ENCODE measurements at regions not wholly inside any gene's neighbourhood (a gene's known extent, or its start where the extent isn't known, plus 50 kb on each side); places are given as distances from the start of the nearest gene placed in this dataset.
"Not testable (repeated sequence)": the region's sequence is repeated elsewhere in the genome, so short reads cannot be mapped to it uniquely, and the experiment has no call there.

DNA sequence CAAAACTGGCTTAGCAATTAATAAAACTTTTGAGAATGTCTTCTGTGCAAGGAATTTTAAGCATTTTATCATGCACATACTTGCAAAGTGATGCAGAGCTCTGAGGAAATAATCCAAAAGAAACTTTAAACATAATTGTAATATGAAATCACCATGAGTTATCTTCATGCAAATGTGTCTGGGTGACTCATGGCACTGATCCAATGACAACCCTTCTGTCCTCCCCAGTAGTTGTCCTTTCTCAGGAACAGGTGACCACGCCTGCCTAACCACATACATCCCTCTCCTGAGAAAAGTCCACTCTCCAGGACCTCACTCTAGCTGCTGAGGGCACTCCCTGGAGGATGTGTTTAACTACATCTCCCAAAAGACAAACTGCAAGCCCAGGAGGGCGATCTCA lies 530.6 kb upstream of the IL12A start:
- no peak for DNase-seq (ENCODE audit: low read depth)

GRCh38 chr3:159458982-159459381 lies 529.7 kb upstream of the IL12A start:
- DNase-seq (ENCODE audit: low read depth): no peak

GRCh38 chr3:159472611-159473010 lies 516.0 kb upstream of the IL12A start:
- no peak for DNase-seq (ENCODE audit: low read depth)

DNA sequence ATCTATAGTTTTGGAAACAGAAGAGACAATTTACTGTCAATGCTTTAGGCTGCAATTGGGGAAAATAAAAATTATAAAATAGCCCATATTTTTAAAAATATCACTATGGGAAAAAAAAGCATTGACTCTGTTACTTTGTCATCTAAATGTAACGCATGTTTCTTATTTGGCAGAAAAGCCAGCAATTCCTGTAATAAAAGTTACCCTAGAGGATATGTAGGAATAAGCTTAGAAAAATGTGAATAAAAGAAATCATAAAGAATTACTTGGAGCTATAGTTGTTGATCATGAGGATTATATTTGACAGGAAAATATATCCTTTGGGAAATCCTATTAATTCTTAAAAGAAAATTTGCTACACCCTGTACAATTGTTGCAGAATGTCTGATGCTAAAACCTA lies 515.4 kb upstream of the IL12A start:
- DNase-seq (ENCODE audit: low read depth): no peak

DNA sequence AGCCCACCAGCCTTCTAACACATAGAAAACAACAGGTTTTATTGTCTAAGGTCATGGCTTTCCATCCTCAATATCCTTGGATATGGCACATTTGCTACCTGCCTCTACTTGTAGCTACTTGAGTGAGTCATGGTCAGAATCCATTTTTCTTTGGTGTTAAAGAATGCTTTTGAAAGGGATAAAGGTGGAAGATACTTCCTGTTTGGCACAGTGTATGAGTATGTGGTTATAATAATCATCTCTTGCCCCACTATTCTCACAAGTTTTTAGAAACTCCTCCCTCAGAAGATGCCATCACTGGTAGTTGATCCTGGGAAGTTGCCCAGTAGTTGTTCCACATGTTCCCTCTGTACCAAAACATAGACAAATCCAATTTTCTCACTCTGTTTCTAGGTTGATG lies 508.6 kb upstream of the IL12A start:
- no peak for DNase-seq (ENCODE audit: low read depth)

DNA sequence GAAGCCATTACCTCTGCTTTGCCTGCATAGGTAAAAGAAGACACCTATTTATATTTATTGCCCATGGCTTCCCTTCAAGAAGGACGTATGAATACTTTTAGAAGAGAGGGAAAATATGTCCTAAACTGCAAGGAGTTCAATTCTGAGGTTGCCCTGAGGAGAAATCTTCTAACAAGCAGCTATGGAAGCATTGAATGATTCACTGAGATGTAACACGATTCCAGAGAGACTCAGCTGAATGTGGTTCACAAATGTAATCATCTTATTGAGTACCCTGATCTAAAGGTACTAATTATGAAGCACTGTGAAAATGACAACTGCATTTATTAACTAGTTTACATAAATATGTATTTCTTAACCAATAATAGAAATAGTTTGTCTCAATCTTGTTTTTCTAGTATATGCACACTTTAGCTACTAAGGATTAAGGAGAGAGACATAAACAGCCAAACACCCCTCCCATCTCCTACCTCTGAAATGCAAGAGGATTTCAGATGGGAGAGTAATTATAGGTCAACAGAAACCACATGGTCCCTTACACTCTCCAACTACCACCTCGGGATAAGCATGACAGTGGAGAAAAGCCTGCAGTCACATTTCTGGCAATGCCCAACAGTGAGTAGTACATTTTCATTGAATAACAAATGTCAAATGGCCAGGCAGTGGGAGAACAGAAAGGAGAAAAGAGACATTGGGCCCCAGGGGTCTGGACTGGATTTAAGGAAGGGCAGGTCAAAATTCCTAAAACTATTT lies 506.2 kb upstream of the IL12A start:
- DNase-seq (ENCODE audit: low read depth): no peak

- no peak for DNase-seq (ENCODE audit: low read depth)
These were observed 505.7 kb upstream of the IL12A start for GRCh38 chr3:159482994-159483367.

DNA sequence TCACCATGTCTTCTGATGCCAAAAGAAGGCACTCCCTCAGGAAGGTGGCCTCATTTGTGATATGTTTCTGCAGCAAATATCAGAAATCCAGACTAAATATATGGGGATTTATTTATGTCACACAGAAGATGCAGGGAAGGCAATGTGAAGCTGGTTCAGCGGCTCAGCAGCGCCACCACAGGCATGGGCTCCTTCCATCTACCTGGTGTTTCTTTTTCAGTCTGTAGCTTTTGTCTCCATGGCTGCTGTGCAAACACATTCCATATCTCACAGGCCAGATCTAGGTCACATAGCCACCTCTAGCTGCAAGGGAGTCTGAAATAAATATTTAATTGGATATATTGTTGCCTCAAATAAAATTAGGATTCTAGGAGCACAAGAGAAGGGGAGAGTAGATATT lies 502.1 kb upstream of the IL12A start:
- no peak for DNase-seq (ENCODE audit: low read depth)

DNA sequence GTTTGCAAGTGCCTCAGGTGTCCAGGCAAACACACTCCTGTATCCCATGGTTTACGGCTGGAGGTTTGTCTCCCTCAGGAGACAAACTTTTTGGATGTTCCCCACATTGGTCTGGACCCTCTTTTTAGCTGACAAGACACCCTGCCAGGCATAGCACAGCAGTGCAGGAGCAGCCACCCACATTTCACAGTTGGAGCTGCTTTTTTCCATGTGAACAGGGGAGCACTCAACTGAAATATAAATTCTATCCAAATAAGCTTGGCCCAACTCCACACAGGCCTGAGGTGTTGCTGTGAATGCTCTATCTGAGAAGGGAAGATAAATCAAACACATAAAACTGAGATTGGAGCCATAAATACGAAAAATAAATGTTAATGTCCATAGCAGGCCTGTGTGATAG lies 501.3 kb upstream of the IL12A start:
- DNase-seq (ENCODE audit: low read depth): no peak

DNA sequence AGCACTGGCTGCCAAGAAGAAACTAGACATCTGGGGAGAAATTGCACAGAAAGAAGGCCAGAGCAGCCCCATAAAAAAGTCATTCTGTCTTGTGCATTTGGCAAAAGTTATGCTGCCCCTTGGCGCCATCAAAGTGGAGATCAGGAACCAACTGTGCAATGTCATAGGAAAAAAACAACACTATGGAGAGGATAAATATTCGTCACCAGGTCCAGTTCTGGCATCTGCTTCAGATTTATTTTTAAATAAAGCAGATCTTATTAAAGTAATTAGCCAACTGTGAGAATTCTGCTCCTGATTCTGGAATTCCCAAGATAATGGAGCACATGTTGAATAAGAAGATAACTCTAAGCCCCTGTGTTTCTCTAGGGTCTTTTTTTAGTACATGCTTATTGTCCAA lies 500.0 kb upstream of the IL12A start:
- no peak for DNase-seq (ENCODE audit: low read depth)

GRCh38 chr3:159497361-159497760 lies 491.3 kb upstream of the IL12A start:
- no peak for DNase-seq (ENCODE audit: low read depth)

DNA sequence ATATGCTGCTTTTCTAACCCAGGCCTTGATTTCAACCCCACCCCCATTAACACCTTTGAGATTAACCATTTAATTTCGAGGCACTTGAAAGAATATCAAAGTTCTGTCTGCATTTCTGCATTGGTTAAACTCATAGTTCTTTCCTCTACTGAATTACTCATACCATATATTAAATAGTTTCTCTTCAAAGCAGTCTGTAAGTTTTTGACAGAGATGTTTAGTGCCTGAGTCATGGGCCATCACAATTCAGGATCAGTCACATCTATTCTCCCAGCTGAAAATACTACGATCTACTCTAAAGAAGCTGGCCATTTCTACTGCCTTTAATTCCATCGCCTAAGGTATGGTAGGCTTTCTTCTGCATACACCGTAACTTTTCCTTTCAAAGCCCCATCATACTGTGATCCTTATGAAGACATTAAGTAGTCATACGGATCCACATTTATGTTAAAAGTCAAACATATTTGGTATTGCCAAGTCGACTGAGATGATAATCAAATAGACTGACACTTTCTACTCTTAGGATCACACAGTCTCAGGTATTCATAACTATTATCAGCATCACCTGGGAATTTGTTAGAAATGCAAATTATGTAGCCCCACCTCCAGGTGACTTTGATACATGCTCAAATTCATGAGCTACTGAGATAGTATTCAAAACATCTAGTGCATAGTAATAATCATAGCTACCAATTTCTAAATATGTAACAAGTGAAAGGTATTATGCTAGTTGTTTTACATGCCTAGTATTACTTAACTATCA lies 489.4 kb upstream of the IL12A start:
- DNase-seq (ENCODE audit: low read depth): no peak

DNA sequence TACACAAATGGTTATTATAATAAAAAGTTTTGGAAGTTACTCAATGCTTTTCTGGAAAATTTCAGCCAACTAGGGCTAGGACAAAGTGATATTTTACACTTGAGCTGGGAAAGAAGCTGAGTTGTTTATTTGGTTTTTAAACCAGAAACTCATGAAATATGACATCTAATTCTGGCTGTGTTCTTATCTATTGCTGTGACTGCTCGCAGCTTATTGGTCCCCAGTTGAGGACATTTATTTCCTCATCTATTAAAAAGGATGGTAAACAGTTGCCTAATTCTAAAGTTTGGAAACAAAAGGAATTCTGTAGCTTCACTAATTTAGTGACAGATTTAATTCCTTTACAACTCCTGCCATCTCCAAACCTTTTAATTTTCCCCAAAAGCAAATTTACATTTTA lies 487.6 kb upstream of the IL12A start:
- DNase-seq (ENCODE audit: low read depth): no peak

- DNase-seq (ENCODE audit: low read depth): no peak
These were observed 485.6 kb upstream of the IL12A start for GRCh38 chr3:159502986-159503385.

DNA sequence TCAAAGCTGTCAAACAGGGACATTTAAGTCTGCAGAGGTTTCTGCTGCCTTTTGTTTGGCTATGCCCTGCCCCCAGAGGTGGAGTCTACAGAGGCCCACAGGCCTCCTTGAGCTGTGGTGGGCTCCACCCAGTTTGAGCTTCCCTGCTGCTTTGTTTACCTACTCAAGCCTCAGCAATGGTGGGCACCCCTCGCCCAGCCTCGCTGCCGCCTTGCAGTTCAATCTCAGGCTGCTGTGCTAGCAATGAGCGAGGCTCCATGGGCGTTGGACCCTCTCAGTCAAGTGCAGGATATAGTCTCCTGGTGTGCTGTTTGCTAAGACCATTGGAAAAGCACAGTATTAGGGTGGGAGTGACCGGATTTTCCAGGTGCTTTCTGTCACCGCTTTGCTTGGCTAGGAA lies 477.6 kb upstream of the IL12A start:
- not testable (repeated sequence) for DNase-seq (ENCODE audit: low read depth)

GRCh38 chr3:159513444-159513843 lies 475.2 kb upstream of the IL12A start:
- no peak for DNase-seq (ENCODE audit: low read depth)

- no peak for DNase-seq (ENCODE audit: low read depth)
These were observed 474.7 kb upstream of the IL12A start for GRCh38 chr3:159513867-159514380.

DNA sequence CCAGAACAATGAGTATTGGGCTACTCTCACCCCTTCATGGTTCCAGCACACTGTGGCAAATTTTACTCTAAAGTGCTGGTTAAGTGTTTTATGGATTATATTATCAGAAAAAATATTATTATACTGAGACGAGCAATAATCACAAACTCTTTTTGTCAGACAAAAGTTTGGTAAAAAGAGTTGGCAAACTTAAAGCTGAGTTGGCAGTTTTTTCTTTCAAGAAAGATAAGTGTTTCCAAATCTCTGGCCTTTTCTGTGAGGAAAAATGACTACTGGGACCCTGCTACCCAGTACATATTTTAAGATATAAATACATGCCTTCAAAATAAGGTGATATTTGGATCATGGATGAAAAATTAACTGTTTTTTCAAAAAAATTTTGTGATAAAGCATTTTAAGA lies 471.5 kb upstream of the IL12A start:
- no peak for DNase-seq (ENCODE audit: low read depth)

DNA sequence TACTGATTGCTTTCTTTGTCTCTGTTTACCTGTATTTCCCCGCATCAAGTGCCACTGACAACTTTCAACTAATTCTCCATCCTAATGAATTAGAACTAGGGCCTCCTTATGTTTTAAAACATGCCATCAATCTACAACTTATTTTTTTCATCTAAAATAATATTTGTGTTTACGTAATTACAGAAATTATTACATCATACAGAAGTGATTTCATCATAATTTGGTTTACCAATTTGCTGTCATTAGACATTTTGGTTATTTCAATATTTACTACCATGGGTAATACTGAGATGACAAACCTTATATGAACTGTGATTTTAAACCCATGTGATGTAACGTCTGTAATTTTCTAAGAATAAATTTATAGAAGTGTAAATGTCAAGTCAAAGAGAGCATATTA lies 468.0 kb upstream of the IL12A start:
- no peak for DNase-seq (ENCODE audit: low read depth)

DNA sequence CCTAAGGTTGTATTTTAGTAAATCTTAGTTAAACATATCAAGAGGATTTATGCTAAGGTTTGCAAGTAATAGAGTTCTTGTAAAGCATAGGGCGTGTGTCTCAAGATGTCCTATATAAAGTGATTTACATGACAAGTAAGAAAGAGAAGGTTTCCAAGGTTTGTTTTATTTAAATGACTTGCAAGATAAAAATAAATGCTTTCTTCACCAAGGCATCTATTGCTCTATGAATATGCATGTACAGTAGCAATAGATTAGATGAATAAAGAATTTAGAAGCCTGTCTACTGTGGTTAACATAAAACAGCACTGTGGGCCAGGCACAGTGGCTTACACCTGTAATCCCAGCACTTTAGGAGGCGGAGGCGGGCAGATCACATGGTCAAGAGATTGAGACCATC lies 466.4 kb upstream of the IL12A start:
- no peak for DNase-seq (ENCODE audit: low read depth)

- DNase-seq (ENCODE audit: low read depth): no peak
These were observed 460.3 kb upstream of the IL12A start for GRCh38 chr3:159528251-159528895.

DNA sequence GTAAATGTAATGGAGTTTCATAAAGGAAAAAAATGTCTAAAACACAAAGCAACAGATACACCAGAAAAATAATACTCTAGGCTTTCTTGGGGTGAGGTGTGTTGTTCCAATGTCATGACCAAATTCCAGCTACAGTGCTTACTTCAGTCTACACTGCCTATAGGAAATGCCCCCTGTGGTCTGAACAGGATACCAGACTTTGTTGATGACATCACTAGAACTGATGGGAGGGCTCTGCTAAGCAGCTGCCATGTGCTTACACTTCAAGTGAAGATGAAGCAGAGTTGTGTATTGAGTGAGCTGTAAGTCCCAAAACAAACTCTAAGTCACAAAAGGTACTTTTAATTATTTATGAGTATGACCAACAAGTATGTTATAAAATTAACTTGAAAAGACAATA lies 456.1 kb upstream of the IL12A start:
- no peak for DNase-seq (ENCODE audit: low read depth)

DNA sequence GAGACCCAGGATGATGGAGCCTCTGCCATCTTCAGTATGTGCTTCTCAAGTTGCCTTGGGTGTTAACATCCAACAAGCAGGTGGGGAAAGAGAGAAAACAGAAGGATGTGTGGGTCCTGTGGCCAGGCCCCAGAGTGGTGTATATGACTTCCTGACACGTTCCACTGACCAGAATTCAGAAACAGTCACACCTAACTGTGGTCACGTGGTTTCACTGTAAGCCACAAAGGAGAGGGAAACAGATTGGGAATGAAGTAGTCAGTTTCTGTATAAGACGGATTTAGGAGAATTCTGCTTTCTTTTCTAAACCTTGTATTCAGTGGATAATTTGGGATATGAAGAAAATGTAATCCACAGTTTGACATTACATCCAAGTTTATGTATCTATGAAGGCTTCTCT lies 454.1 kb upstream of the IL12A start:
- DNase-seq (ENCODE audit: low read depth): no peak

Data from T-helper 22 cell (primary cell).